ENCODE measurements at regions not wholly inside any gene's neighbourhood (a gene's known extent, or its start where the extent isn't known, plus 50 kb on each side); places are given as distances from the start of the nearest gene placed in this dataset.
"Not testable (repeated sequence)": the region's sequence is repeated elsewhere in the genome, so short reads cannot be mapped to it uniquely, and the experiment has no call there.

GRCh38 chr6:6873778-6874177, 234.0 kb upstream of the RREB1 start:
- no peak for DNase-seq

- no peak for DNase-seq
Observed at GRCh38 chr6:6875818-6876470, 231.8 kb upstream of the RREB1 start.

- not testable (repeated sequence) for DNase-seq
Observed at GRCh38 chr6:6877792-6878191, 230.0 kb upstream of the RREB1 start.

- DNase-seq = no peak
Observed at GRCh38 chr6:6878887-6879585, 228.7 kb upstream of the RREB1 start.

GRCh38 chr6:6879586-6879974, 228.2 kb upstream of the RREB1 start:
- DNase-seq = not testable (repeated sequence)

- DNase-seq = no peak
Observed at GRCh38 chr6:6880745-6881437, 226.9 kb upstream of the RREB1 start.

GRCh38 chr6:6881438-6882225, 226.1 kb upstream of the RREB1 start:
- DNase-seq = no peak

GRCh38 chr6:6882592-6882991, 225.2 kb upstream of the RREB1 start:
- no peak for DNase-seq

- no peak for DNase-seq
Observed at GRCh38 chr6:6883011-6883410, 224.8 kb upstream of the RREB1 start.

- DNase-seq = no peak
Observed at GRCh38 chr6:6884193-6884627, 223.6 kb upstream of the RREB1 start.

GRCh38 chr6:6884916-6885315, 222.8 kb upstream of the RREB1 start:
- no peak for DNase-seq

GRCh38 chr6:6885521-6886170, 222.1 kb upstream of the RREB1 start:
- DNase-seq = no peak

GRCh38 chr6:6886171-6886885, 221.4 kb upstream of the RREB1 start:
- DNase-seq = no peak

- no peak for DNase-seq
Observed at GRCh38 chr6:6886886-6887285, 220.9 kb upstream of the RREB1 start.

- no peak for DNase-seq
Observed at GRCh38 chr6:6889601-6890000, 218.2 kb upstream of the RREB1 start.

GRCh38 chr6:6890400-6890858, 217.3 kb upstream of the RREB1 start:
- no peak for DNase-seq

- DNase-seq = no peak
Observed at GRCh38 chr6:6891125-6891721, 216.5 kb upstream of the RREB1 start.

- no peak for DNase-seq
Observed at GRCh38 chr6:6891949-6892461, 215.8 kb upstream of the RREB1 start.

GRCh38 chr6:6892744-6893583, 214.8 kb upstream of the RREB1 start:
- DNase-seq = no peak

- DNase-seq = no peak
Observed at GRCh38 chr6:6893701-6894100, 214.1 kb upstream of the RREB1 start.
